NOMO-1 treated with dmso at 0.1 percent for 144 hours (cell line): ENCODE measurements at regions not wholly inside any gene's neighbourhood (a gene's known extent, or its start where the extent isn't known, plus 50 kb on each side); places are given as distances from the start of the nearest gene placed in this dataset.

ENCODE experiments used
- DNase-seq: peaks from one replicate; lab custom pipeline; 2025; ENCODE audit not compliant: unreplicated experiment; lab: John Stamatoyannopoulos, UW

- no peak for DNase-seq
These were observed 427.4 kb upstream of the NCAM2 start for GRCh38 chr21:20570824-20571232.

GRCh38 chr21:20572582-20572981, 425.6 kb upstream of the NCAM2 start:
- no peak for DNase-seq

- DNase-seq, result no peak
These were observed 416.8 kb upstream of the NCAM2 start for GRCh38 chr21:20581361-20581760.

- no peak for DNase-seq
These were observed 406.9 kb upstream of the NCAM2 start for GRCh38 chr21:20591284-20591683.

- no peak for DNase-seq
These were observed 405.7 kb upstream of the NCAM2 start for GRCh38 chr21:20592463-20592862.

GRCh38 chr21:20603236-20603635, 395.0 kb upstream of the NCAM2 start:
- no peak for DNase-seq

- DNase-seq, result no peak
These were observed 387.2 kb upstream of the NCAM2 start for GRCh38 chr21:20611008-20611407.

GRCh38 chr21:20613654-20614053, 384.6 kb upstream of the NCAM2 start:
- no peak for DNase-seq

- no peak for DNase-seq
These were observed 381.1 kb upstream of the NCAM2 start for GRCh38 chr21:20617130-20617529.

GRCh38 chr21:20618878-20619277, 379.3 kb upstream of the NCAM2 start:
- DNase-seq, result no peak

GRCh38 chr21:20627594-20627993, 370.6 kb upstream of the NCAM2 start:
- DNase-seq, result no peak

- no peak for DNase-seq
These were observed 366.6 kb upstream of the NCAM2 start for GRCh38 chr21:20631633-20632032.

GRCh38 chr21:20639026-20639425, 359.2 kb upstream of the NCAM2 start:
- no peak for DNase-seq

GRCh38 chr21:20641241-20641640, 357.0 kb upstream of the NCAM2 start:
- DNase-seq, result no peak

- DNase-seq, result no peak
These were observed 355.5 kb upstream of the NCAM2 start for GRCh38 chr21:20642681-20643080.

GRCh38 chr21:20644552-20644951, 353.7 kb upstream of the NCAM2 start:
- DNase-seq, result no peak

GRCh38 chr21:20645344-20645743, 352.9 kb upstream of the NCAM2 start:
- DNase-seq, result no peak

GRCh38 chr21:20646431-20647165, 351.6 kb upstream of the NCAM2 start:
- DNase-seq, result no peak

GRCh38 chr21:20647607-20648006, 350.6 kb upstream of the NCAM2 start:
- no peak for DNase-seq

- no peak for DNase-seq
These were observed 349.0 kb upstream of the NCAM2 start for GRCh38 chr21:20649231-20649630.

- DNase-seq, result no peak
These were observed 345.4 kb upstream of the NCAM2 start for GRCh38 chr21:20652846-20653245.

- DNase-seq, result no peak
These were observed 337.0 kb upstream of the NCAM2 start for GRCh38 chr21:20661246-20661645.

GRCh38 chr21:20661745-20662422, 336.3 kb upstream of the NCAM2 start:
- no peak for DNase-seq
